GM18867 (cell line): ENCODE measurements at regions not wholly inside any gene's neighbourhood (a gene's known extent, or its start where the extent isn't known, plus 50 kb on each side); places are given as distances from the start of the nearest gene placed in this dataset.
A peak's percentile ranks its signal among the peaks of the same experiment; 100 is the strongest.

Source experiments
- ATAC-seq: cut with Tn5 transposase; IDR thresholded peaks from one replicate; pipeline ENCODE4 v1.9.1; 2021; ENCODE audit warnings: mild to moderate bottlenecking, moderate library complexity; ENCODE audit not compliant: unreplicated experiment

GRCh38 chr13:62280590-62280989 lies 864.9 kb upstream of the PCDH20 start:
- ATAC-seq: peak; percentile 98

- ATAC-seq: no peak
Observed at GRCh38 chr13:62278271-62278670, 862.6 kb upstream of the PCDH20 start.

- no peak for ATAC-seq
Observed at GRCh38 chr13:62251734-62252133, 836.1 kb upstream of the PCDH20 start.

- ATAC-seq: no peak
Observed at GRCh38 chr13:62250501-62251201, 835.0 kb upstream of the PCDH20 start.

GRCh38 chr13:62246581-62246980 lies 830.9 kb upstream of the PCDH20 start:
- no peak for ATAC-seq

GRCh38 chr13:62243106-62243505 lies 827.5 kb upstream of the PCDH20 start:
- ATAC-seq: no peak

- no peak for ATAC-seq
Observed at GRCh38 chr13:62234780-62235440, 819.3 kb upstream of the PCDH20 start.

- no peak for ATAC-seq
Observed at GRCh38 chr13:62210951-62211350, 795.3 kb upstream of the PCDH20 start.

- ATAC-seq: peak; percentile 94
Observed at GRCh38 chr13:62209529-62209928, 793.9 kb upstream of the PCDH20 start.

GRCh38 chr13:62207388-62207787 lies 791.7 kb upstream of the PCDH20 start:
- no peak for ATAC-seq

- ATAC-seq: no peak
Observed at GRCh38 chr13:62206165-62206564, 790.5 kb upstream of the PCDH20 start.

- no peak for ATAC-seq
Observed at GRCh38 chr13:62205273-62205672, 789.6 kb upstream of the PCDH20 start.

- no peak for ATAC-seq
Observed at GRCh38 chr13:62194371-62194770, 778.7 kb upstream of the PCDH20 start.

- ATAC-seq: no peak
Observed at GRCh38 chr13:62193919-62194318, 778.3 kb upstream of the PCDH20 start.

GRCh38 chr13:62185631-62186255 lies 770.1 kb upstream of the PCDH20 start:
- no peak for ATAC-seq

GRCh38 chr13:62176051-62176450 lies 760.4 kb upstream of the PCDH20 start:
- no peak for ATAC-seq

- no peak for ATAC-seq
Observed at GRCh38 chr13:62173958-62174357, 758.3 kb upstream of the PCDH20 start.

GRCh38 chr13:62171697-62172096 lies 756.0 kb upstream of the PCDH20 start:
- no peak for ATAC-seq

GRCh38 chr13:62168891-62169290 lies 753.2 kb upstream of the PCDH20 start:
- ATAC-seq: no peak

- ATAC-seq: no peak
Observed at GRCh38 chr13:62167650-62168172, 752.1 kb upstream of the PCDH20 start.

GRCh38 chr13:62162860-62163259 lies 747.2 kb upstream of the PCDH20 start:
- no peak for ATAC-seq

GRCh38 chr13:62158520-62158919 lies 742.9 kb upstream of the PCDH20 start:
- no peak for ATAC-seq
